Activated CD4-positive, alpha-beta T cell treated with anti-CD3 and anti-CD28 coated beads for 48 hours (primary cell): ENCODE measurements at regions not wholly inside any gene's neighbourhood (a gene's known extent, or its start where the extent isn't known, plus 50 kb on each side); places are given as distances from the start of the nearest gene placed in this dataset.
"Not testable (repeated sequence)": the region's sequence is repeated elsewhere in the genome, so short reads cannot be mapped to it uniquely, and the experiment has no call there.

ENCODE experiments used
- DNase-seq: peaks from one replicate; pipeline ENCODE4 v3.0.0-alpha.2; 2020

GRCh38 chr14:38973083-38973700 lies 129.8 kb downstream of the SEC23A start:
- no peak for DNase-seq

- DNase-seq, result no peak
Measured at GRCh38 chr14:38972511-38972910, 130.5 kb downstream of the SEC23A start.

GRCh38 chr14:38971258-38971921 lies 131.6 kb downstream of the SEC23A start:
- DNase-seq, result no peak

- no peak for DNase-seq
Measured at GRCh38 chr14:38964630-38965029, 138.4 kb downstream of the SEC23A start.

DNA sequence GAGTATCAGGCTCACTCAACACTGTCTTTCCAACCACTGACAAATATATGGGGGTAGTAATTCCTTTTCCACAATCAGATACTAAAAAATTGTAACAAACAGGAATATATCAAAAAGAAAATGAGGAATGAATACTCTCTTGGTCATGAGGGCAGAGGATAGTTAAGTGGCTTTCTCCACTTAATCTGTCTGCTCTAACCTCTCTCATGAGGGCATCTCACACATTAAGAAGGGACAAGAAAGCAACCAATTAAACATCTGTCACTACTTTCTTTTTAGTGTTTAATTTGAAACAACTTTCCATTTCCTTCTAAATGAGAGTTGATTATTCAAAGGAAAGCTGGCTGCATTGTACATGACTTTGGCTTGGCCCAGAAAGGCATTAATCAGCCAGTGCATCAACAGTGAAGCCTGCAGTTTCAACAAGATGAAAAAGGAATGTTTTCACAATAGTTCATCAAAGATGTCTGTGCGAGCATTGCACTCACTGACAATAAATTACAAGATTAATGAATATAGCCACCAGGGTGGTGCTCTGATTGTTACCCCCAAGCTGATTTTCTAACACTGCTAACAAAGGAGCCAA lies 142.0 kb downstream of the SEC23A start:
- DNase-seq, result no peak

DNA sequence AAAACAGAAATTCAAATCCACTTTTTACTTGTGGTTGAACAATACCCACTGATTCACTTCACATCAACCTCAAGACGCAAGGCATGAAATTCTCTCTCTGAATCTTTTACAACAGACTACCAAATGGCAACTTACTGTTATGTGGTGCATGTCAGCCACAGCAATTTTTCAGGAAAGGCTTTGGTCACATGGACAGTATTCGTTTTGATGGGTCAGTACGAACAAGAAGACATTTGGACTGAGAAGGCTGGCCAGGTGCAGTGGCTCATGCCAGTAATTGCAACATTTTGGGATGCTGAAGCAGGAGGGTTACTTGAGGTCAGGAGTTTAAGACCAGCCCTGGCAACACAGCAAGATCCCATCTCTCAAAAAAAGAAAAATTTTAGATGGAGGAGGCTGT lies 144.0 kb downstream of the SEC23A start:
- DNase-seq, result no peak

DNA sequence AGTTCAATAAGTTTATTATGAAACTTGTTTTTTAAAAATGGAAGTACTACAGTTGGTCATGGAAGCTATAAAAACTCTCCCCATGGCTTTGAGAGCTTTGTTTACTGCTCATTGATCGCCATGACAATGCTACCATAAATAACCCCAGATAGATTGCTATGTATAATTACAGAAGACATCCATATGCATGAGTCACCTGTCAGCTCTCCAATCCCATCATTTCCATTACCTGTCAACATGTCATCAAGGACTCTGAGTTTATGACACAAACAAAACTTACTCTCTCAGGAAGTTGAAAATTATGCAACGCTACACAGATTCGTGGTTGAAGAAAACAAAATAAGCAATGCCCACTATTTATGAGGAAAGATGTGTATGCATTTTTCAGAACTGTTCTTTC lies 144.4 kb downstream of the SEC23A start:
- no peak for DNase-seq

- DNase-seq, result no peak
Measured at GRCh38 chr14:38951451-38951850, 151.6 kb downstream of the SEC23A start.

GRCh38 chr14:38950676-38951075 lies 152.4 kb downstream of the SEC23A start:
- no peak for DNase-seq

DNA sequence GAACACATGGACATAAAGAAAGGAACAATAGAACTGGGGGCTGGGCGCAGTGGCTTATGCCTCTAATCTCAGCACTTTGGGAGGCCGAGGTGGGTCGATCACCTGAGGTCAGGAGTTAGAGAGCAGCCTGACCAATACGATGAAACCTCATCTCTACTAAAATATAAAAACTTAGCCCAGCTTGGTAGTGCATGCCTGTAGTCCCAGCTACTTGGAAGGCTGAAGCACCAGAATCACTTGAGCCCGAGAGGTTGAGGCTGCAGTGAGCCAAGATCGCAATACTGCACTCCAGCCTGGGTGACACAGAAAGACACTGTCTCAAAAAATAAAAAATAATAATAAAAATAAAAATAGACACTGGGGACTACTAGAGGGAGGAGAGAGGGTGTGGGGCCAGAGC lies 154.5 kb downstream of the SEC23A start:
- no peak for DNase-seq

GRCh38 chr14:38948171-38948570 lies 154.9 kb downstream of the SEC23A start:
- no peak for DNase-seq

- DNase-seq, result no peak
Measured at GRCh38 chr14:38947343-38947742, 155.7 kb downstream of the SEC23A start.

DNA sequence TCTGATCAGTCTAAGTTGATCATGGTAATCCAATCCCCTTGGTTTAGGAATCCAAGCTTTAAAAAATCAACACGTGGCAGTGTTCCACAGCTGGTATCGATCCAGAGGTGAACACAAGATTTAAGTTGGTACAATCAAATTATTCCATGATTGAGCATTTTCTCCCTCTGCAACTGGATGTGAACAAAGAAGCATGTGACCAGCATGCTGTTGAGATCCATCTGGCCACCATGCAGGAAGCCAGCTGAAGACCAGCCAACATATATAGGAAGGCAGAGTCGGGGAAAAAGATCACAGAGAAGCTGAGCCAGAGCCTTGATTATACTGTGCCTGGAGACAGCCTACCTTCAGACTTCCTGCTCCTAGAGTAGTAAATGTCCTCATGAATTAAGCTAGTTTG lies 158.3 kb downstream of the SEC23A start:
- DNase-seq, result no peak

- DNase-seq, result no peak
Measured at GRCh38 chr14:38941488-38941887, 161.5 kb downstream of the SEC23A start.

DNA sequence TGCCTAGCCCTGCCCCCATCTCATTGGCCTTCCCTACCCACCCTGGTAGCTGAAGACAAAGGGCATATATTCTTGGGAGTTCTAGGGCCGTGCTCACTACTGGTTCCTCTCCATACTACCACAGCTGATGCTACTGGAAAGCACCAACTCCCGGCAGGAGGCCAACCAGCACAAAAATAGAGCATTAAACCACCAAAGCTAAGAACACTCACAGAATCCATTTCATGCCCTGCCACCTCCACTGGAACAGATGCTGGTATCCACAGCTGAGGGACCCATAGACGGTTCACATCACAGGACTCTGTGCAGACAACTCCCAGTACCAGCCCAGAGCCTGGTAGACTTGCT lies 170.4 kb downstream of the SEC23A start:
- not testable (repeated sequence) for DNase-seq

- DNase-seq, result no peak
Measured at GRCh38 chr14:38931969-38932652, 170.9 kb downstream of the SEC23A start.

- no peak for DNase-seq
Measured at GRCh38 chr14:38930898-38931297, 172.1 kb downstream of the SEC23A start.

- DNase-seq, result no peak
Measured at GRCh38 chr14:38930022-38930421, 173.0 kb downstream of the SEC23A start.

DNA sequence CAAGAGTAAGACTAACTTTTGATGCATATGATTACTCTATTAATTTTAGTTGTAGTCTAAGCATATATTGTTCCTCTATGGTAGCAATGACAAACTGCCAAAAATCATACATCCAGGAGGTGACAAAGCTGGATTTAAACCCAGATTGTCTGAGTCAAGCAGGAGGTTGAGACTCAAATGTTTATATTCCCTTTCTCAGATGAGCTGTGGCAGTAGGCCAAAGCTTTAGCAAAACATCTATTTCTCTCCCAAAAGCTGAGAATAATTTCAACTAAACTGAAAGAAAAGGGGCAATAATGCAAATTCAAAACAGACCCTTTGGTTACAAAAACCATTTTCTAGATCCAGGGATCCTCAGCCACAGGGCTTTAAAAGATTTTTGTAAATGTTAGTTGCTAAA lies 173.6 kb downstream of the SEC23A start:
- DNase-seq, result no peak

DNA sequence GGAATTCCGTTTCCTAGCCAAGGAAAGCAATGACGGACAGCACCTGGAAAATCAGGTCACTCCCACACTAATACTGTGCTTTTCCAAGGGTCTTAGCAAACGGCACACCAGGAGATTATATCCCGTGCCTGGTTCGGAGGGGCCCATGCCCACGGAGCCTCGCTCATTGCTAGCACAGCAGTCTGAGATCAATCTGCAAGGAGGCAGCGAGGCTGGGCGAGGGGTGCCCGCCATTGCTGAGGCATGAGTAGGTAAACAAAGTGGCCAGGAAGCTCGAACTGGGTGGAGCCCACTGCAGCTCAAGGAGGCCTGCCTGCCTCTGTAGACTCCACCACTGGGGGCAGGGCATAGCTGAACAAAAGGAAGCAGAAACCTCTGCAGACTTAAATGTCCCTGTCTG lies 181.1 kb downstream of the SEC23A start:
- not testable (repeated sequence) for DNase-seq

DNA sequence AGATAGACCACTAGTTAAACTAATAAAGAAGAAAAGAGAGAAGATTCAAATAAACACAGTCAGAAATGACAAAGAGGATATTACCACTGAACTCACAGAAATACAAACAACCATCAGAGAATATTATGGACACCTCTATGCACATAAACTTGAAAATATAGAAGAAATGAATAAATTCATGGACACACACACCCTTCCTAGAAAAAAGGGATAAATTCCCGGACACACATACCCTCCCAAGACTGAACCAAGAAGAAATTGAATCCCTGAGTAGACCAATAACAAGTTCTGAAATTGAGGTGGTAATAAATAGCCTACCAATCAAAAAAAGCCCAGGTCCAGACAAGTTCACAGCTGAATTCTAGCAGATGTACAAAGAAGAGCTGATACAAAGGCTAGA lies 187.9 kb downstream of the SEC23A start:
- DNase-seq, result no peak

GRCh38 chr14:38910092-38910491 lies 192.9 kb downstream of the SEC23A start:
- DNase-seq, result no peak

DNA sequence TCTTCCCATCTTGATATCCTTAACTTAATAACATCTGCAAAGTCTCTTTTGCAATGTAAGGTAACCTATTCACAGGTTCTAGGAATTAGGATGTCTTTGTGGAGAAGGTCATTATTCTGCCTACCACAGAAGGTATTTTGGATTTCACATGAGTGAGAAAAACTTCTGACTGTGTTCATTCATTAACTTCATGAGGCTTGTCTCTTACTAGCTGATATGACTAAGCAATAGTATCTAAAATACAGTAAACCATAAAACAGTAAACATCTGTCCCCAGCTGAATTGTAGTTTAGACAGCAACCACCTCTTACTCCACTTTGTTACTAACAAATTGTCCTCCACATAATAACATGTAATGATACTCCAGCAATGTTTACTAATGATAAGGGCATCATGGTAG lies 198.1 kb downstream of the SEC23A start:
- DNase-seq, result no peak

DNA sequence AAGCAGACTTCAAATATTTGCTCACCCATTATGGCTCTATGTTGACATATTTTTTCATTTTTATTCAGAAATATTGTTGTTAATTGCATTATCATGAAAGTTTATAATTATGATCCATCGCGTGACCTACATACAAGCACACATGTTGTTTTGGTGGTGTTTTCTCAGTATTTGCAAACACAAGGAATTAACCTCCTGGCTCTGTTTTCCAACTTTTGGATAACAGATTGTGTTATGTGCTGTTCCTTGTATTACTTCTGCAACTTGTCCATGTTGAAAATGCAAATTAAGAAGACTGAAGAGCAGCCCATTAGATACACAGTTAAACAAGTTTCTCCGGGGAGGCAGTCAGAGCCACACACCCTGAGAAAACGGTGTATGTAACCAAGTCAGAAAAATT lies 201.2 kb downstream of the SEC23A start:
- DNase-seq, result no peak
